ENCODE measurements at regions not wholly inside any gene's neighbourhood (a gene's known extent, or its start where the extent isn't known, plus 50 kb on each side); places are given as distances from the start of the nearest gene placed in this dataset.

DNA sequence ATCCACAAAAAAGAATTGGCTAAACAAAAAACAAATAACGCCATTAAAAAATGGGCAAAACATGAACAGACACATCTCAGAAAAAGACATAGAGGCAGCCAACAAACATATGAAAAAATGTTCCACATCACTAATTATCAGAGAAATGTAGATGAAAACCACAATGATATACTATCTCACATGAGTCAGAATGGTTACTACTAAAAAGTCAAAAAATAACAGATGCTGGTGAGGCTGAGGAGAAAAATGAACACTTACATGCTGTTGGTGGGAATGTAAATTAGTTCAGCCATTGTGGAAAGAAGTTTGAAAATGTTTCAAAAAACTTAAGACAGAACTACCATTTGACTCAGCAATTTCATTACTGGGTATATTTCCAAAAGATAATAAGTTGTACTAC, 430.1 kb upstream of the JAG1 start:
- no peaks in the 10 kb centered on the region; the same call in 1 of the 2 replicates for H3K9me1 ChIP-seq (ENCODE audit: insufficient read depth, low read length)
- H3K79me1 ChIP-seq (ENCODE audit: low read depth in 1 of 2, low read length in 2 of 2) = no peaks in the 10 kb centered on the region
- no peak overlapping the region for H4K8ac ChIP-seq (ENCODE audit: low read depth in 2 of 2, low read length in 2 of 2)
- no peak overlapping the region for H2BK15ac ChIP-seq (ENCODE audit: low read depth, low read length)
- intact Hi-C loops (cut with micrococcal nuclease) (no loop called here), in situ Hi-C loops (cut with MboI; ENCODE audit: low sequenced_read_pairs) (no loop called here), dilution Hi-C loops (cut with HindIII; ENCODE audit: low sequenced_read_pairs, unreplicated experiment) (no loop called here)
- POLR2A ChIA-PET (ENCODE audit: unreplicated experiment) = no interaction called here
- no peak overlapping the region for H2BK5ac ChIP-seq (ENCODE audit: low read depth, low read length, poor library complexity, severe bottlenecking)
- no peak overlapping the region for H3K4ac ChIP-seq (ENCODE audit: low read depth, low read length)
- H2AK9ac ChIP-seq (replicated peaks; ENCODE audit: low read depth, low read length, poor library complexity) = no peak overlapping the region
- ATAC-seq (ENCODE audit: low read depth) = no peak
- no peak overlapping the region for H3K23ac ChIP-seq (ENCODE audit: low read depth, low read length)
- H3K56ac ChIP-seq (ENCODE audit: extremely low read depth, insufficient read depth, low read length) = no peak overlapping the region
- no peaks in the 10 kb centered on the region for H3K36me3 ChIP-seq (ENCODE audit: control insufficient read depth, insufficient read depth, low read length)
- H3K4me2 ChIP-seq (ENCODE audit: low read depth, low read length) = no peak overlapping the region
- no peak overlapping the region for H3K18ac ChIP-seq (ENCODE audit: low read depth, low read length)
- no peaks in the 10 kb centered on the region for H3K9me3 ChIP-seq (ENCODE audit: control insufficient read depth, insufficient read depth, low read length)
- H3K4me1 ChIP-seq (ENCODE audit: control insufficient read depth, insufficient read depth, low read length) = peaks cover 2% of the 10 kb centered on the region; the same call in 1 of the 2 replicates
- no peak overlapping the region for H3K27ac ChIP-seq (ENCODE audit: insufficient read depth, low read length)
- H2BK120ac ChIP-seq (ENCODE audit: low read depth, low read length) = no peak overlapping the region
- no peak overlapping the region for H2BK20ac ChIP-seq (ENCODE audit: low read depth, low read length)
- DNase-seq = peak; percentile 59
- TF ChIP-seq RFX5 (IDR thresholded peaks at IDR 0.05; ENCODE audit: low read depth, low read length) = no peak
- TF ChIP-seq POLR2A (IDR thresholded peaks at IDR 0.05; ENCODE audit: low read depth, low read length) = no peak
- TF ChIP-seq CEBPB (IDR thresholded peaks at IDR 0.05; ENCODE audit: low read depth, low read length) = no peak
- no peak for TF ChIP-seq MXI1 (IDR thresholded peaks at IDR 0.05; ENCODE audit: borderline replicate concordance, low read depth, low read length)
- TF ChIP-seq SMC3 (IDR thresholded peaks at IDR 0.05; ENCODE audit: low read depth, low read length) = no peak
- TF ChIP-seq RAD21 (IDR thresholded peaks at IDR 0.05; ENCODE audit: low read length) = no peak
- no peak for TF ChIP-seq NFE2L2 (IDR thresholded peaks at IDR 0.05; ENCODE audit: low read depth, low read length)
- WGBS, 2 experiments (ENCODE audit: extremely low coverage in 2 of 2, insufficient read length in 1 of 2) = no CpG with 5 or more reads among the region's 1 CpG
- no peak overlapping the region for H2AK5ac ChIP-seq (ENCODE audit: low read depth, low read length)
- no peak overlapping the region for H3K14ac ChIP-seq (replicated peaks; ENCODE audit: low read depth, low read length)
- no TSS peak for BruUV-seq (replicated peaks)
- no peaks in the 10 kb centered on the region for H4K20me1 ChIP-seq (ENCODE audit: insufficient read depth, low read length)
- no peak overlapping the region for H4K91ac ChIP-seq (ENCODE audit: insufficient read depth, low read depth, low read length)
- H3K27me3 ChIP-seq (ENCODE audit: control insufficient read depth, insufficient read depth, low read length) = no peaks in the 10 kb centered on the region
- H2AFZ ChIP-seq (replicated peaks; ENCODE audit: low read length, poor library complexity) = no peak overlapping the region
- H3K4me3 ChIP-seq (ENCODE audit: insufficient read depth, low read depth, low read length) = no peak overlapping the region
- no peak overlapping the region for H3K9ac ChIP-seq (ENCODE audit: low read depth, low read length)
- CTCF ChIA-PET = no interaction called here
- no peak overlapping the region for H4K5ac ChIP-seq (ENCODE audit: low read depth, low read length)
